GM23248 (cell line): ENCODE measurements at regions not wholly inside any gene's neighbourhood (a gene's known extent, or its start where the extent isn't known, plus 50 kb on each side); places are given as distances from the start of the nearest gene placed in this dataset.

Experiments
- DNase-seq: peaks from one replicate; pipeline ENCODE4 v3.0.0-alpha.2; 2015
- H2AFZ ChIP-seq: fragments of 200-600 bp; sonication (generic); 2 replicates; pipeline ENCODE4 v1.6.1; 2016; ENCODE audit warnings: antibody characterized with exemption
- H3F3A ChIP-seq: fragments of 200-600 bp; sonication (generic); 2 replicates; pipeline ENCODE4 v1.6.1; 2016; ENCODE audit warnings: mild to moderate bottlenecking, antibody characterized with exemption, mixed run types; ENCODE audit not compliant: insufficient read depth
- H3K27ac ChIP-seq: fragments of 200-600 bp; sonication (generic); 2 replicates; pipeline ENCODE4 v1.5.1; 2016; ENCODE audit warnings: mild to moderate bottlenecking
- H3K27me3 ChIP-seq: fragments of 200-600 bp; sonication (generic); replicated peaks from 2 replicates; pipeline ENCODE4 v1.6.1; 2016; ENCODE audit warnings: mild to moderate bottlenecking; ENCODE audit not compliant: insufficient read depth
- H3K36me3 ChIP-seq: fragments of 200-600 bp; sonication (generic); 2 replicates; pipeline ENCODE4 v1.6.1; 2016; ENCODE audit warnings: low read depth, mild to moderate bottlenecking
- H3K4me1 ChIP-seq: fragments of 200-600 bp; sonication (generic); 2 replicates; pipeline ENCODE4 v1.6.1; 2016; ENCODE audit warnings: mild to moderate bottlenecking; ENCODE audit not compliant: insufficient read depth
- H3K4me2 ChIP-seq: fragments of 200-600 bp; sonication (generic); one replicate; pipeline ENCODE4 v1.6.1; 2016; ENCODE audit warnings: mild to moderate bottlenecking; ENCODE audit not compliant: unreplicated experiment
- H3K4me3 ChIP-seq: fragments of 200-600 bp; sonication (generic); 2 replicates; pipeline ENCODE4 v1.5.1; 2016; ENCODE audit warnings: mild to moderate bottlenecking
- H3K79me2 ChIP-seq: fragments of 200-600 bp; sonication (generic); 2 replicates; pipeline ENCODE4 v1.6.1; 2016; ENCODE audit warnings: mild to moderate bottlenecking; ENCODE audit not compliant: insufficient read depth
- H3K9ac ChIP-seq: fragments of 200-600 bp; sonication (generic); 2 replicates; pipeline ENCODE4 v1.6.1; 2016; ENCODE audit warnings: mild to moderate bottlenecking
- H3K9me2 ChIP-seq: fragments of 200-600 bp; sonication (generic); 2 replicates; pipeline ENCODE4 v1.6.1; 2016; ENCODE audit warnings: mixed run types, mild to moderate bottlenecking, moderate library complexity; ENCODE audit not compliant: insufficient read depth
- H3K9me3 ChIP-seq: fragments of 200-600 bp; sonication (generic); one replicate; pipeline ENCODE4 v1.6.1; 2017; ENCODE audit warnings: low read depth
- H4K20me1 ChIP-seq: fragments of 200-600 bp; sonication (generic); 2 replicates; pipeline ENCODE4 v1.6.0; 2016; ENCODE audit not compliant: insufficient read depth
- EZH2 ChIP-seq: fragments of 200-600 bp; sonication (generic); IDR thresholded peaks from 2 replicates; pipeline ENCODE4 v1.6.1; 2018; ENCODE audit warnings: antibody characterized with exemption, mild to moderate bottlenecking; ENCODE audit not compliant: insufficient read depth, poor library complexity, severe bottlenecking
- EZH2phosphoT487 ChIP-seq: fragments of 200-600 bp; sonication (generic); IDR thresholded peaks from 2 replicates; pipeline ENCODE4 v1.6.1; 2018; ENCODE audit warnings: antibody characterized with exemption, moderate library complexity, mild to moderate bottlenecking, low read depth; ENCODE audit not compliant: insufficient read depth
- WGBS, 2 experiments: methylation state at CpG; one replicate each; pipeline ENCODE4 v1.1.6; 2015 to 2017; ENCODE audit warnings: low lambda C conversion rate in 2 of 2, low coverage in 1 of 2; ENCODE audit errors: missing lambda C conversion rate in 2 of 2; 5-methylcytosine and 5-hydroxymethylcytosine counted together
- in situ Hi-C: fragments of 300-500 bp; cut with MboI; formaldehyde crosslinking; loops from 2 replicates; pipeline ENCODE4 v1.15.0; 2020

DNA sequence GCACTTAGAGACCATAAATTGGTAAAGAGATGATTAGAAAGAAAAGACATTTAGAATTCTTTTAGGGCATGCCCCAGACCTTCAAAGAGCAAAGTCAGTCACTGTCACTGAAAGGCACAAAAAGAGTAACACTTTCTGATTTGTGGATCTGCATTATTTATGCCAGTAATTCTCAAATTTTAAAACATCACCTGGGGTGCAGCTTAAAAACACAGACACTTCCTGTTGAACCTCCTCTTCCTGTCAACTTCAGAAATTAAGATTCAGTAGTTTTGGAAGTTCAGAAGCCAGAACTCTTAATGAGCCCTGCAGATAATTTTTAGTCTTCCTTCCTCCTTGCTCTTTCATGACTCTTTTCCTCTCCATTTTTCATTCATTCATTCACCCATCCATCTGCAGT, 137.5 kb downstream of the NRN1 start:
- Histone ChIP-seq H3K79me2 (no peaks in the 10 kb centered on the region), H3K36me3 (no peaks in the 10 kb centered on the region), H3K9me2 (no peaks in the 10 kb centered on the region), H3F3A (peaks cover 15% of the 10 kb centered on the region; the same call in 1 of the 2 replicates), H3K4me2 (no peak overlapping the region), H3K27ac (no peak overlapping the region), H3K4me1 (peaks cover 9% of the 10 kb centered on the region), H3K27me3 (0 out of 2 replicates have a peak, but pooled peaks cover 3% of the 10 kb centered on the region), H3K9me3 (no peaks in the 10 kb centered on the region), H4K20me1 (no peaks in the 10 kb centered on the region), H2AFZ (no peak overlapping the region), H3K9ac (no peak overlapping the region), H3K4me3 (no peak overlapping the region)
- no peak for DNase-seq
- in situ Hi-C loops, result no loop called here
- no peak for TF ChIP-seq EZH2
- no peak for TF ChIP-seq EZH2phosphoT487

DNA sequence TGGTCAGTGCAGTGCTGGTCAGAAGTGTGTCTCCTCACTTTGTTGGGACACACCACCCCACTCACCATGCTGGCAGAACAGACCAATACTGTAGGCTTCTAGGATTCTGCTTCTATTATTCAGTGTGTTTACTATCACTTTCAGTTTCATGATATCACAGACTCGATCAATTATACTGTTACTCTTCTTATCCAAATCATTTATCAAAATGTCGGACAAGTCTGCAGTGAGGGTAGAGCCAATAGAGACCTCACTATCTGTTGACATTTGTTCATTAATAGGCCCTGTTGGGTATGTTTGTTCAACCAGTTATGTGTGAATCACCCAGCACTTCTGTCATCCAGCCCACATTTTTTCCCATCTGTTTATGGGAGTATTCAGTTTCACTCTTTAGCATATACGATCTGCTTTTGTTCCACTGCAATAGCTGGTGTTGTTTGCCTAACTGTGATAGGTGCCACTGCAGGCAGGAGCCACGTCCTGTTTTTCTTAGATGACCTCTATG, 140.1 kb downstream of the NRN1 start:
- Histone ChIP-seq H4K20me1 (no peaks in the 10 kb centered on the region), H3K79me2 (no peaks in the 10 kb centered on the region), H2AFZ (peak overlapping the region; percentile 34), H3K27ac (no peak overlapping the region), H3K9me3 (no peaks in the 10 kb centered on the region), H3K4me1 (peaks cover 9% of the 10 kb centered on the region), H3K4me2 (peak overlapping the region; percentile 56), H3F3A (peaks cover 15% of the 10 kb centered on the region; the same call in 1 of the 2 replicates), H3K9ac (no peak overlapping the region; the same call in 1 of the 2 replicates), H3K4me3 (peak overlapping the region; percentile 43), H3K36me3 (no peaks in the 10 kb centered on the region), H3K9me2 (no peaks in the 10 kb centered on the region), H3K27me3 (0 out of 2 replicates have a peak, but pooled peaks cover 11% of the 10 kb centered on the region)
- in situ Hi-C loops, result no loop called here
- no peak for TF ChIP-seq EZH2
- 0 out of 2 replicates have a peak, but pooled peaks have one; percentile 72 for TF ChIP-seq EZH2phosphoT487
- DNase-seq, result peak; percentile 78
- 25 to 32% methylated on average over 4 of the region's 4 CpGs for WGBS, 2 experiments

DNA sequence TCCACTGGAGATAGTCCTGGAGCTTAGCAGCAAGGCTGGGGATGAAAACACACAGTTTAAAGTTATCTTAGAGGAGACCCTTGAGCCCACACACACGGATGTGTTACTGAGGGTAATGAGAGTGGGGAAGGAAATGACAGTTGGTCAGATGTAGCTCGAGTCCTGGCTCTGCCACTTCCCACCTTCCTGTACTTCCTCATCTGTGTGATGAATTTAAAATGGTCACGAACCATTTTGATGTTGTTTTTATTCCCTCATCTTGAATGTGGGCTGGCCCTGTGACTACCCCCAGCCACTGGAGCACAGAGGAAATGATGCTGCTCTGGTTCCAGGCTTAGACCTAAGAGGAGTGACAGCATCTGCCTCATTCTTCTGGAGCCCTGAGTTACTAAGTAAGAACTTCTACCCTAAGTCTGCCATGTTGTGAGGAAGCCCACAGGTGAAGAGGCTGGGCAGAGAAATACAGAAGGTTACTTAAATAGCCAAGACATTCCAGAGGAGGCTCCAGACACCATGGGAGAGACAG, 141.2 kb downstream of the NRN1 start:
- TF ChIP-seq EZH2phosphoT487, result no peak
- no peak for TF ChIP-seq EZH2
- Histone ChIP-seq H3K9ac (no peak overlapping the region), H3K36me3 (no peaks in the 10 kb centered on the region), H3K79me2 (no peaks in the 10 kb centered on the region), H2AFZ (no peak overlapping the region), H4K20me1 (no peaks in the 10 kb centered on the region), H3K4me3 (no peak overlapping the region), H3K9me2 (no peaks in the 10 kb centered on the region), H3K9me3 (no peaks in the 10 kb centered on the region), H3K4me1 (peaks cover 9% of the 10 kb centered on the region), H3K27me3 (peaks cover 11% of the 10 kb centered on the region; the same call in 1 of the 2 replicates), H3F3A (peaks cover 15% of the 10 kb centered on the region; the same call in 1 of the 2 replicates), H3K4me2 (no peak overlapping the region), H3K27ac (no peak overlapping the region)
- in situ Hi-C loops, result no loop called here
- WGBS, 2 experiments, result 74 to 87% methylated on average over 3 of the region's 3 CpGs
- no peak for DNase-seq

DNA sequence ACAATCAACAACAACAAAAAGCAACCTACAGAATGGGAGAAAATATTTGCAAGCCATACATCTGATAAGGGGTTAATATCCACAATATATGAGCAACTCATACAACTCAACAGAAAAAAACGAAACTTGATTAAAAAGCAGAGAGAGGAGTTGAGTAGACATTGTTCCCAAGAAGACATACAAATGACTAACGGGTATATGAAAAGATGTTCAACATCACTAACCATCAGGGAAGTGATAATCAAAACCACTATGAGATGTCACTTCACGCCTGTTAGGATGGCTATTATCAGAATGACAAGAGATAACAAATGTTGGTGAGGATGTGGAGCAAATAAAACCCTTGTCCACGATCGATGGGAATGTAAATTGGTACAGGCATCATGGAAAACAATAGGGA, 145.9 kb downstream of the NRN1 start:
- in situ Hi-C loops, result no loop called here
- no peaks in the 10 kb centered on the region for H3K4me1 ChIP-seq
- H3K27ac ChIP-seq, result no peak overlapping the region
- no peaks in the 10 kb centered on the region for H3F3A ChIP-seq
- no peak for DNase-seq
- H3K4me2 ChIP-seq, result no peak overlapping the region
- WGBS, 2 experiments, result 48 to 49% methylated on average over 5 of the region's 5 CpGs
- no peak overlapping the region for H2AFZ ChIP-seq
- H3K9me3 ChIP-seq, result no peaks in the 10 kb centered on the region
- TF ChIP-seq EZH2 (no peak), EZH2phosphoT487 (no peak)
- H3K4me3 ChIP-seq, result no peak overlapping the region
- no peaks in the 10 kb centered on the region for H3K36me3 ChIP-seq
- no peaks in the 10 kb centered on the region for H3K79me2 ChIP-seq
- no peak overlapping the region for H3K9ac ChIP-seq
- no peaks in the 10 kb centered on the region for H4K20me1 ChIP-seq
- no peaks in the 10 kb centered on the region for H3K9me2 ChIP-seq
- H3K27me3 ChIP-seq, result peaks cover 11% of the 10 kb centered on the region; the same call in 1 of the 2 replicates
